HG03521 (cell line): ENCODE measurements at regions not wholly inside any gene's neighbourhood (a gene's known extent, or its start where the extent isn't known, plus 50 kb on each side); places are given as distances from the start of the nearest gene placed in this dataset.
"Not testable (repeated sequence)": the region's sequence is repeated elsewhere in the genome, so short reads cannot be mapped to it uniquely, and the experiment has no call there.

Experiments used
- ATAC-seq: cut with Tn5 transposase; IDR thresholded peaks from one replicate; pipeline ENCODE4 v1.9.1; 2021; ENCODE audit warnings: mild to moderate bottlenecking, moderate library complexity; ENCODE audit not compliant: unreplicated experiment

DNA sequence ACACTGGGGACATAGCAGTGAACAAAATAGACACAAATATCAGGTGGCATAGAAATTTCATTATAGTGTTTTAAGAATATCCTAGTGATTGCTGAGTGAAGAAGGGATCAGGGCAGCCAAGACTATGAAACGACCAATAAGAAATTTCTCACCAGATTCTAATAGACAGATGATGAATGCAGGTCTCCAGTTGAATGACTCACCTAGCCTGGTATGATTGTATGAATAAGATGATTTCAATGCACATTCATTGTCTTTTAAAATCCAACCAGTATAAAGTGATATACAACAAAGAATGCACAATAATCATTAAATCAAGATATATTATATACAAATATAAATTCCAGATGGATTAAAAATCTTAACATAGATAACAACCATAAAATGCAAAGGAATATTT, 124.5 kb upstream of the TENT5A start:
- ATAC-seq, result no peak

DNA sequence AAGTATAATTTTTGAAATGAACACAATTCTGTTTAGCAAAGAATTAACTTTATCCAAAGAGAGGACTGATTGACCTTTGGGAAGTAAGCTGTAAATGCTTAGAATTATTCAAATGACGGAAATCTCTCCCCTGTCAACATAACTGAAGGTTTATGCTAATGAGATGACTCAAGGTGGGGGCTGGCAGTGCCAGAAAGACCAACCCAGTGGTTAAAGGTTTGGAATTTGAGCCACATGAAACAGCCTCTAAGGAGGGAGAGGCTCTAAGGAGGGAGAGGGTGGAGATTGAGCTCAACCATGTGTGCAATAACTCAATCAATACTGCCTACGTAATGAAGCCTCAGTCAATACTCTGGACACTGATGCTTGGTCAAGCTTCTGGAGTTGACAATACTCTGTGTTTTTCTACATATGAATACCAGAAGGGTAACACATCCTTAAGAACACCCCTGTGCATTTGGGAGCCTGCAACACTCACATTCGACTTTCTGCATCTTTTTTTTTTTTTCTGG, 123.4 kb upstream of the TENT5A start:
- no peak for ATAC-seq

- ATAC-seq, result not testable (repeated sequence)
Observed at GRCh38 chr6:81869749-81870508, 117.4 kb upstream of the TENT5A start.

DNA sequence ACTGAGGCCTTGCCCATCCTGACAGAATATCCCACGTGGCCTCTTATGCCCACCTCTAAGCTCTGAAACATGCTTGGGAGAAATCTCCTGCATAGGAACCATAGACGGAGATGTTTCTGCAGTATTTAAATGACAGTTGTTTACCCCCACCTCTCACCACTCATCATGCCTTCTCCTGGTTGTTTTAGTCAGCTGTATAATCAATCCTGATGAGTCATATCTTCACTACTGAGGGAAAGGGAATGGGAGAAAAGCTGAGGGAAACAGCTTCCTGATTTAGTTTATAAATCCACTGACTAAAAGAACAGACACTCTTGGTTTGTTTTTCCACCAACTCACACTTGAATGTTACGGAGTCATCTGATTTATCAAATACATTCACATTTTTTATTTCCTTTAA, 113.2 kb upstream of the TENT5A start:
- ATAC-seq, result no peak

GRCh38 chr6:81864124-81864523, 111.6 kb upstream of the TENT5A start:
- ATAC-seq, result no peak

GRCh38 chr6:81863123-81863522, 110.6 kb upstream of the TENT5A start:
- ATAC-seq, result no peak

DNA sequence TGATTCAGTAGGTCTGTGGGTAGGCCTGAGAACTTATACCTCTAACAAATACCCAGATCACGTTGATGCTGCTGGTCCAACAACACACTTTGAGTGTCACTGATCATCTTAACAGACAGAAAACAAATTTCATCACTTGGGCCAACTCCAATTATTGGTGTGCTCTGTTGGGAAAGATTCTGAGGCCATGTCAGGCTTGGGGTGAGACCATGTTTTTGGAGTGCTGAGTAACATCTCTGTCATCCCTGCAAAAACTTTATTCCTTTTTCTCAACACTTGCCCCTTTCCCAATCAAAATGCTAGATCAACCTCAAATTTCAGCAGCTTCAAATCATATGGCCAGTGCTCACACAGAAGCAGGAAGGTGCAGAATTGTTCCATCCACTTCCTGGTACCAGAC, 108.8 kb upstream of the TENT5A start:
- no peak for ATAC-seq

DNA sequence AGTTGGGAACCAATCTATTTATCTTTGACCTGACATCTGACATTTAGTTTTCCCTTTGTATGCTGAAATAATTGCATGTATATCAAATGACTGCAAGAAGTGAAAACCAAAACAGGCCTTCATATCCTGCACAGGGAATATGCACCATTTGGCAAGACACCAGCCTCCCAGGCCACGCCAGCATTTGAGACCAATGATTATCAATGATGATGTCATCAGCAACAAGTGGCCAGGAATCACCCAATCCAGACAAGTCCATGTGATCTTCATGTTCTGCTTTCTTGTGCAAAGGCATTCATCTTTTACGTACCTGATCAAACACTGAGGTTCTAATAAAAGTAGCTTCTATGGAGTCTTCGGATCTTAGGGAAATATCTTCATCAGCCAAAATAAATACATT, 107.4 kb upstream of the TENT5A start:
- ATAC-seq, result no peak

DNA sequence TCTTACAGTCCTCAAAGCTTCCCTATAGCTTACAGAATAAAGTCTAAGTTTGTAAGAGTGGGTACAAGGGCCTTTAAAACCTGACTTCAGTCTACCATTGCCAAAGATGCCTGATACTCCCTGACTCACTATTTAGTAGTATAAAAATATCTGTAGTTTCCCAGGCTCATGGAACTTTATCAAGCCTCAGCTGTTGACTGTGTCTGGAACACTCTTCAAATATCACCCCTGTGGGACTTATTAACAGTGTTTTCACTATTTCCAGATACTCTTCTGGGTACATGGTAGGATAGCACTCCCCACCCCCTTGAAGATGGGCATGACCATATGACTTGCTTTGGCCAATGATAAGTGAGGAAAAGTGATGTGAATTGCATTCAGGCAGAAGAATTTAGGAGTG, 105.3 kb upstream of the TENT5A start:
- ATAC-seq, result no peak

DNA sequence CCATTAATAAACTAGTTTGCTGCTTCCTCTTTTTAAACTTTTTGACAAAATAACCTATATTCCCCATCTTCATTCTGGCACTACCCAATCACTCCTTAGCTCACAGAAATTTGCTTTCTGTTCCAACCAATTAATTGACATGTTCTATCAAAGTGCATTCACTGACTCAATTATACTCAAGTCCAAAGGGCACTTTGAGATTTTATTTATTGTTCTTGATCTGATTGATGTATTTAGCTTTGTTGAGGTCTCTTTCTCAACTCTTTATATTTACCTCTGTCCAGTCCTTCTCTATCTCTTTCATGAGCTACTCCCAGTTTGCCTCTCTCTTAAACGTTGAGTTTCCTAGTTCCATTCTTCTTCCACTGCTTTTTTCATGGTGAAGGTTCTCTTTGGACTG, 104.4 kb upstream of the TENT5A start:
- no peak for ATAC-seq

- no peak for ATAC-seq
Observed at GRCh38 chr6:81854474-81854873, 102.0 kb upstream of the TENT5A start.

DNA sequence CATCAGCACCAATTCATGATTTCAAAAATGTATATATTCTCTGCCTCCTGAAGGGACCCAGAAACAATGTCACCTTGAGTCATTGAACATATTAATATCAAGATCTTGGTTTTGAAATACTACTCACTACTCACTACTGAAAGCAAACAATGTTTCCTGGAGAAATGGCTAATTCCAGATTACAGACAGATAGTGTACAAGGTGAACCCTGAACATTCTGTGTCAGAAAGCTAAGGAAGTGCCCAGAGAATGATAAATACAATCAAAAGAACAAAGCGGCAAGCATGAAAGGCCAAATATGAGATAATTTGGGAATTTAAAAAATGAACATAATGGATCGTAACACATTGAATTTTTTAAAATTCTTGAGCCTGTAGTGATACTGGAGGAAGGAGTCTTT, 101.5 kb upstream of the TENT5A start:
- no peak for ATAC-seq

GRCh38 chr6:81849248-81849647, 96.8 kb upstream of the TENT5A start:
- no peak for ATAC-seq

DNA sequence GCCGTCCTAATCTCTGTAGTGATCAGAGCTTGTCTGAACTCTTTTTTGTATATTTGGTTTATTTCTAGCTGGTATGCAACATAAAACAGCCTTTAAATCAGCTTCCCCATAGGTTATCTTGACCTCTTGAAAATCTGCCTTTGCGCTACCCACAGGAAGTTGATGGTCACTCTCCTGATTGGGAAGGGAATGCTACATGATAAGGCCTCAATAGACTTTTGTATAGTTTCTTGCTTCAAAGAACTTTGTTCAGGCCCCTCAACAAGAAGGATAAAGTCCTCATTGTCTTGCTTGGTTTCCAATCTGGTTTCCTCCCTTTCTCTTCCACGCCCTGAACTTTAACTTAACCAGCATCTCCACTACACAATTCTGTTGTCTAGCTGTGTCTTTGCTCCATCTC, 95.4 kb upstream of the TENT5A start:
- ATAC-seq, result no peak

DNA sequence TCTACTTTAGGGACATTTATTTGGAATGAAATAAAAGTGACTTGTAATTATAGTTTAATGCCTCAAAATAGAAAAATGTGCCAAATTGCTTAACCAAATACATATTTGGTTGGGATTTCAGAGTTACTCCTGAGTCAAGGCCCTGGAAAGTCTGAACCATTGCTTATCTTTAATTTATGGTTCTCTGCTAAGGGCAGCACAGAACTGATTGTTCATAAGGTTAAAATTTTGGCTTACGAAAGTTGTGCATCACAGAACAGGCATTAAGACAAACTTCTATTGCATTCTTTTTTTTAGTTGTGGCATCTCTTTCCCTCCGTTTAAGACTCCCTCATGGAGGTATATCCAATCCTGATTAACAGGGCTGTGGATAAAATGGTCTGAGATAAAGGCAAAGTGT, 92.2 kb upstream of the TENT5A start:
- ATAC-seq, result no peak

GRCh38 chr6:81843302-81843701, 90.8 kb upstream of the TENT5A start:
- ATAC-seq, result no peak

DNA sequence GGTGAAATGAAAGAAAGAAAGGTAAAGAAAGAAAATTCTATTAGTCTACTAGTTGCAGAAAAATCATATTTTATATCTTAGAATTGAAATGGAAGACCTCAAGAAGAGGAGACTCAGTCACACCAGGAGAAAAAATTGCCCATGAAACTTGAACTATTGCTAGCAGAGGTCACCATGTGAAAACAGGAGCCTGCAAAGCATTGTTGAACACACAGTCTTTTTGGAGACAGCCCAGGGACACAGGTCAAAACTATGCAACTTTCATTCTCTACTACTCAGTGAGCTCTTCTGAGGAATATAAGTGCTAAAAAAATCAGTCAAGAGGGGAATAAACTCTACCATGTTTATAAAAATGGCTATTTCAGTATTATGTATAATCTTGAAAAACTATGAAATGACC, 89.8 kb upstream of the TENT5A start:
- no peak for ATAC-seq

GRCh38 chr6:81838724-81839426, 86.4 kb upstream of the TENT5A start:
- ATAC-seq, result no peak

DNA sequence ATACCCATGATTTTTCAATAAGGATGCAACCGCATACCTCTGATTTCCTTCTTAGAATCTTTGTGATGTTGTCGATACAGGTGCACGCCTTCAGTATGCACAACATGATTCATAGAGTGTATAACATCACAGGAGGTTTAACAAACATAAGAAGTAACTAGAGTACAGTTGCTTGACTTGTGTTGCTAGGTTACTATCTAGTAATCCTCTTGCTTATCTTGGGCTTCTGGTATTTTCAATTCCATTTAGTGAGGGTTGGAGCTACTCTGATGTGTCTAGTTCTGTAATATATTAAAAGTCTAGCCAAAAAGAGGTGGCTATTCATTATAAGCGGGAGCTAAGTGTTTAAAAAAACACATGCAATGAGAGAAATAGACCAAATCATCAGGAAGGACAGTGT, 85.5 kb upstream of the TENT5A start:
- no peak for ATAC-seq

GRCh38 chr6:81834141-81834681, 81.7 kb upstream of the TENT5A start:
- no peak for ATAC-seq

DNA sequence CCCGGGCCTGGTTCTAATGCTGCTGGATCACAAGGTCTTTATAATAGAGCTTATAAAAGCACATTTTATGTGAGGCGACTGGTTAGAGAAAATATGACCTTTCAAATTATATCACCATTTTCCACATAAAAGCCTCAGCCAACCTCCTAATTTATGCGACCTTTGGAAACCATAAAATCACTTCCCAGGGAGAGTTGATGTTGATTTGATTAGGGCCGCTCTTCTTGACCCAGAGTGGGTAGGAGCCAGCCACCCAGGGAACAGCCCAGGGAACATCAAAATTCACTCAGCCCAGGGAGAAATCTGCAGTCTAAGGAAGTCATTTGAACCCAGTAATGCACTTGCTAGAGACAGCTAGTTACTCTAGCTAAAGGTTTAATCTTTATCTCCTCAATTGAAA, 79.8 kb upstream of the TENT5A start:
- no peak for ATAC-seq

DNA sequence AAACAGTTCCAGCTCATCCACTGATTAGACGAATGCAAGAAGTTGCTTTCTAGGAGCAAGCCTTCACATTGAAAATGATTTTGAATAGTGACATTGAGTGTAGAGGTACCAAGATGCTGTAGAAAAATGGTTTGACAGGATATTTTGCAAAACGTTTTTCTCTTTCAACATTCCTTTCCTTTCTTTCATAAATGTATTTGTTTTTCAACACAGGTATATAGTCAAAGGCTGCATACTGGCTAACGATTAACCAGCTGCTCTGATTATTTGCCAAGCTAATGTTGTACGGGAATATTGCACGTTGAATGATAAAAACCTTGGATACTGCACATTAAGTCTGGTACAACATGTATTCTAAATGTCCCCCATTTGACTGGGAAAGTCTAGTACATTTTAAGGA, 78.8 kb upstream of the TENT5A start:
- ATAC-seq, result no peak
